ENCODE measurements at regions not wholly inside any gene's neighbourhood (a gene's known extent, or its start where the extent isn't known, plus 50 kb on each side); places are given as distances from the start of the nearest gene placed in this dataset.
"Not testable (repeated sequence)": the region's sequence is repeated elsewhere in the genome, so short reads cannot be mapped to it uniquely, and the experiment has no call there.

DNA sequence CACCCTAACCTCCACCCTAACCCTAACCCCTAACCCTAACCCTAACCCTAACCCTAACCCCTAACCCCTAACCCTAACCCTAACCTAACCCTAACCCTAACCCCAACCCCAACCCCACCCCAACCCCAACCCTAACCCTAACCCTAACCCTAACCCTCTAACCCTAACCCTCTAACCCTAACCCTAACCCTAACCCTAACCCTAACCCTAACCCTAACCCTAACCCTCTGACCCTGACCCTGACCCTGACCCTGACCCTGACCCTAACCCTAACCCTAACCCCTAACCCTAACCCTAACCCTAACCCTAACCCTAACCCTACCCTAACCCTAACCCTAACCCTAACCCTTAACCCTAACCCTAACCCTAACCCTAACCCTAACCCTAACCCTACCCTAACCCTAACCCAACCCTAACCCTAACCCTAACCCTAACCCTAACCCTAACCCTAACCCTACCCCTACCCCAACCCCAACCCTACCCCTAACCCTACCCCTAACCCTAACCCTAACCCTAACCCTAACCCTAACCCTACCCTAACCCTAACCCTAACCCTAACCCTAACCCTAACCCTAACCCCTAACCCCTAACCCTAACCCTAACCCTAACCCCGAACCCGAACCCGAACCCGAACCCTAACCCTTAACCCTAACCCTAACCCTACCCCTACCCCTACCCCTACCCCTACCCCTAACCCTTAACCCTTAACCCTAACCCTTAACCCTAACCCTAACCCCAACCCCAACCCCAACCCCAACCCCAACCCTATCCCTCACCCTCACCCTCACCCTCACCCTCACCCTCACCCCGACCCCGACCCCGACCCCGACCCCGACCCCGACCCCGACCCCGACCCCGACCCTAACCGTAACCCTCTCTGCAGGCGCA is 186.2 kb upstream of the CHL1 start:
- DNase-seq, result not testable (repeated sequence)

DNA sequence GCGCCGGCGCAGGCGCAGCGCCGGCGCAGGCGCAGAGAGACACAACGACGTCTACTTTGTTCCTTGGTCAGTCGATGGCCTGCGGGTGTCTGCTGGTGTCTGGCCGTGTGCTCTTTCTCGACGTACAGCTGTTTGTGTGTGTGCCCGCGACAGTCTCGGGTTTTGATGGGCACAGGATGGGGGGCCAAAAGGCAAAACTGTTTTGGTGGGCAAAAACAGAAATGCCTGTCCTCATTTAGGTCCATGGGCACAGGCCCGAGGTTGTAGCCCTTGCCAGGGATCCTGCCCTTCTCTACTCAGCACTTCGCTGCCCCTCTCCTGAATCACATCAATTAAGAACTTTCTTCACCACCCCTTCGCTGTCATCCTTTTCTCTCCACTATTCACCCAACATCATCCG is 184.8 kb upstream of the CHL1 start:
- no peak for DNase-seq

DNA sequence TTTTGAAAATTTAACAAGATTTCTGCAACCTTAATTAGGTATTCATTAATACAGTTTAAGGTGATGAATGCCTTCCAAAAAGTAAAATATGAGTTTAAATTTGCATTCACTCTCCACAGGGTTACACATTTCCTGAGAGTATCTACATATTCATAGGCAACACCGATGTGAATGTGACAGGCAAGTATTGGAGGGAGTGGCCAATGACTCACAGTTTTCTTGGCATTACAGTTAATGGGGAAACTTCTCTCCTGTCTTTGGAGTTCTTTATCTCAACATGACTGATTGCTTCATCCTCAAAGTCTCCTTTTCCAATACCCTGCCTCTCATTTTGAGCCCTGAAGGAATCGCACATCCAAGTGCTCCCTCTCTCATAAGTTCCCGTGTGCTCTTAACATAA is 181.9 kb upstream of the CHL1 start:
- no peak for DNase-seq

DNA sequence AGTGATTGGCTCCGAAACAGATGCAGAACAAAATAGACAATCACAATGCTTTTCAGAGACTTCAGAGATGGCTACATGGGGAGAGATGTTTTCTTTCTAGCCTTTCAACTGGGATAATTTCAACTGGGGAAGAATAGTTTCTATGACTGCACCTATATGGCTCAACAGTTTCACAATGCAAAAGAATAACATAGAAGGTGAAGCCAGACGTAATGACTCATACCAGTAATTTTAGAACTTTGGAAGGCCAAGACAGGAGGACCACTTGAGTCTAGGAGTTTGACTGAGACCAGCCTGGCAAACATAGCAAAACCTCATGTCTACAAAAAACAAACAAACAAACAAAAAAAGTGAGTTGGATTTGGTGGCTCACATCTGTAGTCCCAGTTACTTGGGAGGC is 180.2 kb upstream of the CHL1 start:
- DNase-seq, result no peak

- DNase-seq, result no peak
These were observed 176.1 kb upstream of the CHL1 start for GRCh38 chr3:20421-20820.

GRCh38 chr3:24006-24405 is 172.6 kb upstream of the CHL1 start:
- DNase-seq, result no peak

DNA sequence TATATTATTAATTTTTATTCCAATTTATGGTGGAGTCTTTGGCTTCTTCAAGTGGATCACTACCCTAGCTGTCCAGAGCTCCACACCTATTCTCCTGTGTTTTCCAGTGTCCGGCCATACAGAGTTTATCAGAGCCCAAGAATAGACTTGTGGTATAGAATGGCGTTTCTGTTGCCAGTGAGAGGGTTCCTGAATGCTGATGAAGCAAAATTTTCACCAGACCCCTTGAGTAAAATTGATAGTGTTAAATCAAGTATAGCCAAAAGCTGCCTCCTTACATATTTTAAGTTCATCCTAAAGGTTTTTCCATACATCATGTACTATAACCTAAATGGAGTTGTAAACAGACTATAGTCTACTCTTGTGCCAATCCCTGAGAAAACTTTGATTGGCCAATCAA is 171.5 kb upstream of the CHL1 start:
- DNase-seq, result no peak

- not testable (repeated sequence) for DNase-seq
These were observed 160.6 kb upstream of the CHL1 start for GRCh38 chr3:35985-36384.

GRCh38 chr3:42871-43744 is 153.5 kb upstream of the CHL1 start:
- not testable (repeated sequence) for DNase-seq

DNA sequence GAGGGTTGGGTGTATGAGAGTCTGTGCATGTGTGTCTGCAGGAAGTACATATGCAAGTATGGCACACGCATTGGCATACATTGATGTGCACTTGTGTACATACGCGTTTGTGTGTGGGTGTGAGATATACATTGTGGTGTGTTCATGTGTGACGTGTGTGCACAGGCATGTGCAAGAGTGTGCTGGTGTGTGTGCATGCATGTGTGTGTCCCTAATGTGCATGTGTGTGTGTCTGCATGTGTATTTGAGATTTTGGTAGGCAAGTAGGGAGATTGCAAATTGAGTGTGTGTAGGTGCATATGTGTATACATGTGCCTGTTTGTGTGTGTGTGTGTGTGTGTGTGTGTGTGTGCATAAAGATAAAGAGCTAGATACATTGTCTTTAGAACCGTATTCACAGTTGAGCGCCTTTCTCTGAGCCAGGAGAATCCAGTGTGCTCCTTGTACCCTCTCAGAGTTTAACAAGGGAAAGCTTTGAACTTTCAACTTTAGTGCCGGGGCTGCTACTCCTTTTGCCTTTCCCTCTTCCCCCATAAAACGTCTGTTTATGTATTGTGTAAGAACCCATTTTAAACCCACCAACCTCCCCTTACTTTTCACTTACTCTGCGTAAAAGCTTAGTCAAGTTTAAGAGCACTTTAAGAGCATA is 152.4 kb upstream of the CHL1 start:
- DNase-seq, result no peak

DNA sequence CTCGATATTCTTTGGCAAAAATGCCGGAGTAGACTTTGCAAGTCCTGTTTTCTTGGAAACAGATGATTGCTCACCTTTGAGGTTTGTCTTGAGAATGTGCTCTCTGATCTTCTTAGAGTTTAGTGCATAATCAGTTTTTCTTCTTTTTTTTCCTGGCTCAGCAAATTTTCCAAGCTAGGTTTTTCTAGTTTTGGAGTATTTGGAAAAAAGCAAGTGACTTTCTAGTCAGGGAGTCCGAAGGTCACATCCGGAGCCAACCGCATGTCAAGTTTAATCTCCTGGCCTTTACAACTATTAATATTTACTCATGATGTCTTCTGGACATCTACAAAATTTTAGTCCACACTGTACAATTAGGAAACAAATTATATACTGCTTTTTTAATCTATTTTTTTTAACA is 151.6 kb upstream of the CHL1 start:
- DNase-seq, result not testable (repeated sequence)

DNA sequence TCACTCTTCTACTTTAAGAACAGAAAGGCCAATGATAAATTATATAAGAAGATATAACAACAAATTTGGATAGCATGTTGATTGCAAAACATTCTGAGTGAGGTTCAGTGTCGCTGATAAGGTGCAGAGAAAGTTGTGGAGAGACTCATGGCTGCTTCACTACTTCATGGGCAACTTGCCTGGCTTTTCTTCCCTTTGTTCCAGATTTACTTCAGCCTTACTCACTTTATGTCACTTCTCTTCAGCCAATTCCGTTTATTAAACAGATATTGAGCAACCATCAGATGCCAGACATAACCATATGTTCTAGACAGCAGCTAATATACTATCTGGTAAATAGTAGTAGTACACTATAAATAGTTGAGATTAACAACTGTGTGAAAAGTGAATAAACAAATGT is 150.0 kb upstream of the CHL1 start:
- DNase-seq, result no peak

DNA sequence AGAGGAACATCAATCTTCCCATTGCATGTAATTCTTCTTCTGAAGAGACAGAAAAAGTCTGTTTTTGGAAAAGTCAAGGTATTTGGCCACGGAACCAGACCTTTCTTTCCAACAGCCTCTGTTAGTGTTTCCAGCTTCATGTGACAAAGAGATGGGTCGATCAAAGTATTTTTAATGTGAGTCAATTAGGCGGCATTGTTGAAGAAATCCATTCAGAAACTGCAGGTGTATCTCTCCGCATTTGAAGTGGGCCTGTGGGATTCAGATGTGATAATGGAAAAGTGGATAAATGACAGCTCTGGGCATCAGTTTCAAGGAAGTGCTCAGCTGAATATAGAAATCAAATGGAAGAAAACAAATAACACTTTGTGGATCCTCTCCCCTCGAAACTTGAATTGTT is 143.1 kb upstream of the CHL1 start:
- not testable (repeated sequence) for DNase-seq

DNA sequence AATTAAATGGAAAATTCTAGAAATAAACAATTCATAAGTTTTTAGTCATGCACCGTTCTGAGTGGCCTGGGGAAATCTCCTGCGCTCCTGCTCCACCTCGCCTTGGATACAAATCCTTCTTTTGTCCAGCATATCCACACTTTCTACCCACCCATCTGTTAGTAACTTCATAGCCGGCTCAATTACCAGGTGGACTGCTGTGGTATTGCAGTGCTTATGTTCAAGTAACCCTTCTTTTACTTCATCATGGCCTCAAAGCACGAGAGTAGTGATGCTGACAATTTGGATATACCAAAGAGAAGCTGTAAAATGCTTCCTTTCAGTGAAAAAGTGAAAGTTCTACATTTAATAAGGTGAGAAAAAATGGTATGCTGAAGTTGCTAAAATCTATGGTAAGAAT is 142.3 kb upstream of the CHL1 start:
- no peak for DNase-seq

DNA sequence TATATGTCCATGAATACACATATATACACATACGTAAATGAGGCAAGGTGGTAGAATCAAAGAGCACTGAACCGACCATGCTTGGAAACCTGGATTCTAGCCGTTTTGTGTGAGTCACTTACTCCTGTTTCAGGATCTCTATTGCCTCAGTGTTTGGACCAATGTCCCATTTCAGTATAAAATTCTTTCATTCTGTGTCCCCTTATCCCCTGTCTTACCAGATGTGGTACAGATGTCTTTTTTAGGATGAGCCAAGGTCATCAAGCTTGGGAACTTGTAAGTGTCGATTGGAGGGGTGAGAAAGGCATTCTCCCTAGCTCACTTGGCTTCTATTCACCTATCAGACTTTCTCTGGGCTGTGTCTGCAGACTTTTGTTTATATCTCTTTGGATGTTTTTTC is 139.9 kb upstream of the CHL1 start:
- DNase-seq, result no peak

GRCh38 chr3:59854-60253 is 136.7 kb upstream of the CHL1 start:
- no peak for DNase-seq

GRCh38 chr3:63095-63765 is 133.3 kb upstream of the CHL1 start:
- no peak for DNase-seq

DNA sequence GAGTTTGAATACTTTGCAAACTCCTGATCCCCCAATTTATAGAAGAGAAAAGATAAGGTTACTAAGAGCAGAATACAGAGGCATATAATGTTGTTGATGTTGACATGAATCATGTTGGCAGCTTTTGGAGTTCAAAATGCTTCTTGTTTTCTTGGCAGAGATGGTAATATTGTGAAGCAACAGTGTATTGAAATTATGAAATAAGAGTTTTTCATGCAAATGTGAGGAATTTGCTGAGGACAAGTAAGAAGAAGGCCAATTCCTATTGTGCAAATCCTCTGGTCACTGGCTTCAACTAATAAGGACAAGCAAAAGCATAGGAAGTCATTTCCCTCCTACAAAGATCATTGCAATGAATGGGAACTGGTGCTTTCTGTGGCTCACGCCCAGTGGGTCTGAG is 126.9 kb upstream of the CHL1 start:
- DNase-seq, result no peak

- DNase-seq, result no peak
These were observed 123.8 kb upstream of the CHL1 start for GRCh38 chr3:72776-73175.

GRCh38 chr3:73271-73670 is 123.3 kb upstream of the CHL1 start:
- DNase-seq, result no peak

DNA sequence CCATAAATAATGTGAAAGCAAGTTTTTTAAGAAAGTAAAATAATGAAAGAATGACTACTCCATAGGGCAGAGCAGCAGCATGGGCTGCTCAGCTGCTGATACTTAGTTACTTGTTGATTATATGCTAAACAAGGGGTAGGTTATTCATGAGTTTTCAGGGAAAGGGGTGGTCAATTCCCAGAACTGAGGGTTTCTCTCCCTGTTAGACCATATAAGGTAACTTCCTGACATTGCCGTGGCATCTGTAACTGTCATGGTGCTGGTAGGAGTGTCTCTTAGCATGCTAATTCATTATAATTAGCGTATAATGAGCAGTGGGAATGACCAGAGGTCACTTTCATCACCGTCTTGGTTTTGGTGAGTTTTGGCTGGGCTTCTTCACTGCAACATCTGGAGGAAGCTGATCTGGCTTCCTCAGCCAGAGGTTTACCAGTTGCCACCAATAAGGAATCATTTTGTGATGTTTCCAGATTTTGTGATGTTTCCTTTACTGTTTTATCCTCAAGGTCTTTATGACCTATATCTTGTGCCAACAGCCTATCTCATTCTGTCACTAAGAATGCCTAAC is 121.8 kb upstream of the CHL1 start:
- no peak for DNase-seq

DNA sequence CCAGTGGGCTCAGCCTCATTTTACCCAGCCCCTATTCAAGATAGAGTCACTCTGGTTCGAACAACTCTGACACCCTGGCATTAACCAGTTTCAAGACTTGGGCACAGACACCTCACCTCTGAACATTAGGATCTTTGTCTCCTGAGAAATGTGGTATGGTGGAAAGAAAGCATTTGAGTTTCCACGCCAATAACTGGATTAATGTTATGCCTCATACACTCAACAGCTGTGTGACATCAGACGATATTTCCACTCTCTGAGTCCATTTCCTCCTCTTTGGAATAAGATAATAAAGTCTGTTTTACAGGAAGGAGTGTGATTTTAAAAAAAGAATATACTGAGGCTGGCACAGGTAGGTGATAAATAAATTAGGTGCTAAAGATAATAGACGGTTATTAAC is 121.3 kb upstream of the CHL1 start:
- no peak for DNase-seq

- DNase-seq, result no peak
These were observed 117.0 kb upstream of the CHL1 start for GRCh38 chr3:79542-79941.
